Stomach (tissue), 8 donors: ENCODE measurements at regions not wholly inside any gene's neighbourhood (a gene's known extent, or its start where the extent isn't known, plus 50 kb on each side); places are given as distances from the start of the nearest gene placed in this dataset.

ENCODE experiments used
- DNase-seq, 2 donors: peaks; one replicate each; pipeline versions ENCODE4 v3.0.0 to v3.0.0-alpha.2; 2013 to 2019
- H3K27ac ChIP-seq, 5 donors: fragments of 200-600 bp in 4 of 5; sonication (generic) in 4 of 5; one replicate each; pipeline ENCODE4 v1.5.1; 2013 to 2019; ENCODE audit warnings: mild to moderate bottlenecking in 1 of 5, moderate library complexity in 1 of 5
- H3K27me3 ChIP-seq, 3 donors: fragments of 200-600 bp; sonication (generic); one replicate each; pipeline ENCODE4 v1.5.1; 2017 to 2019; ENCODE audit warnings: mixed run types in 1 of 3
- H3K36me3 ChIP-seq, 4 donors: fragments of 200-600 bp; sonication (generic); 1 replicate in 3 of 4; 2 replicates in 1 of 4; pipeline ENCODE4 v1.5.1; 2016 to 2019
- H3K4me1 ChIP-seq, 4 donors: fragments of 200-600 bp; sonication (generic); one replicate each; pipeline ENCODE4 v1.5.1; 2016 to 2019
- H3K4me3 ChIP-seq, 4 donors: fragments of 200-600 bp; sonication (generic) in 3 of 4; one replicate each; pipeline ENCODE4 v1.5.1; 2016 to 2019; ENCODE audit warnings: mild to moderate bottlenecking in 1 of 4
- H3K9me3 ChIP-seq, 4 donors: fragments of 200-600 bp; sonication (generic); one replicate each; pipeline ENCODE4 v1.5.1; 2016 to 2019
- EP300 ChIP-seq: sonication (generic); formaldehyde crosslinking; IDR thresholded peaks from one replicate; pipeline ENCODE4 v1.6.1; 2017; ENCODE audit warnings: antibody characterized with exemption
- POLR2A ChIP-seq, 4 donors: fragments of 450-650 bp; IDR thresholded peaks; one replicate each; pipeline ENCODE4 v1.6.1; 2016; ENCODE audit warnings: antibody characterized with exemption in 4 of 4, control low read depth in 2 of 4, mild to moderate bottlenecking in 1 of 4, moderate library complexity in 1 of 4
- POLR2AphosphoS5 ChIP-seq, 3 donors: sonication (generic); formaldehyde crosslinking; IDR thresholded peaks; one replicate each; pipeline ENCODE4 v1.6.1; 2016; ENCODE audit warnings: antibody characterized with exemption in 3 of 3
- WGBS, 5 donors: extraction: QIAGEN DNeasy Blood & Tissue Kit in 3 of 5; methylation state at CpG; one replicate each; pipeline versions ENCODE4 v1.1.5 to v1.1.7; 2013 to 2018; 5-methylcytosine and 5-hydroxymethylcytosine counted together
- intact Hi-C: fragments of 100-400 bp; cut with DNase I; formaldehyde crosslinking; loops from one replicate; pipeline ENCODE4 v1.15.1; 2023; ENCODE audit warnings: low total_unique reads
- TF ChIP-seq, protein P1 (sequence below), 7 experiments: fragments of 450-650 bp in 4 of 7; fragments of 200-600 bp in 3 of 7; sonication (generic) in 3 of 7; IDR thresholded peaks; one replicate each; pipeline ENCODE4 v1.5.1; 2016 to 2019; ENCODE audit warnings: antibody characterized with exemption in 7 of 7, control low read depth in 2 of 7, mild to moderate bottlenecking in 1 of 7
- donor health status: healthy with polysubstance abuse.
- donor health status: Bipolar disorder and iron deficiency.
- donor health status: healthy.

DNA sequence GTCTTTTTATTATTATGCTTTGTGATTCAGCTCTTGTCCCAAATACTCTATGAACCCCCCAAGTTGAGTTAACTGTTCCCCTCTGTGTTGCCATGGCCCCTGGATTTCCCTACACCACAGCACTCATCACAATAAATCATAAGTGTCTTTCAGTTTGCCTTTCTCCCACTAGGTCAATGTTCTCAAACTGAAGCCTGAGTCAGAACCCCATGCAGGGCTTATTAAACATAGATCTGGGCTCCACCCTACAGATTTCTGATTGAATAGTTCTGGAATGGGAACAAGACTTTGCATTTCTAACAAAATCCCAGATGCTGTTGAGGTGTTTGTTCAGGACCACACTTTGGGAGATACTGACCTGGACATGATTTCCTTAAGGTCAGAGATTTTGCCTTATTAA, 199.4 kb downstream of the TBX5 start:
- TF ChIP-seq POLR2AphosphoS5 (IDR thresholded peaks at IDR 0.05): no peak
- TF ChIP-seq POLR2A (IDR thresholded peaks at IDR 0.05): no peak
- no peak for TF ChIP-seq EP300
- TF ChIP-seq, protein P1, sequence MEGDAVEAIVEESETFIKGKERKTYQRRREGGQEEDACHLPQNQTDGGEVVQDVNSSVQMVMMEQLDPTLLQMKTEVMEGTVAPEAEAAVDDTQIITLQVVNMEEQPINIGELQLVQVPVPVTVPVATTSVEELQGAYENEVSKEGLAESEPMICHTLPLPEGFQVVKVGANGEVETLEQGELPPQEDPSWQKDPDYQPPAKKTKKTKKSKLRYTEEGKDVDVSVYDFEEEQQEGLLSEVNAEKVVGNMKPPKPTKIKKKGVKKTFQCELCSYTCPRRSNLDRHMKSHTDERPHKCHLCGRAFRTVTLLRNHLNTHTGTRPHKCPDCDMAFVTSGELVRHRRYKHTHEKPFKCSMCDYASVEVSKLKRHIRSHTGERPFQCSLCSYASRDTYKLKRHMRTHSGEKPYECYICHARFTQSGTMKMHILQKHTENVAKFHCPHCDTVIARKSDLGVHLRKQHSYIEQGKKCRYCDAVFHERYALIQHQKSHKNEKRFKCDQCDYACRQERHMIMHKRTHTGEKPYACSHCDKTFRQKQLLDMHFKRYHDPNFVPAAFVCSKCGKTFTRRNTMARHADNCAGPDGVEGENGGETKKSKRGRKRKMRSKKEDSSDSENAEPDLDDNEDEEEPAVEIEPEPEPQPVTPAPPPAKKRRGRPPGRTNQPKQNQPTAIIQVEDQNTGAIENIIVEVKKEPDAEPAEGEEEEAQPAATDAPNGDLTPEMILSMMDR (IDR thresholded peaks at IDR 0.05): no peak
- no peak overlapping the region for H3K4me3 ChIP-seq
- no peak overlapping the region for H3K27ac ChIP-seq
- peaks cover 0 to 3% (median 0%) of the 10 kb centered on the region in 4 donors for H3K9me3 ChIP-seq
- intact Hi-C loops: no loop called here
- no peaks in the 10 kb centered on the region for H3K4me1 ChIP-seq
- H3K36me3 ChIP-seq: no peaks in the 10 kb centered on the region
- peaks cover 0 to 35% (median 0%) of the 10 kb centered on the region in 3 donors for H3K27me3 ChIP-seq
- DNase-seq: no peak

DNA sequence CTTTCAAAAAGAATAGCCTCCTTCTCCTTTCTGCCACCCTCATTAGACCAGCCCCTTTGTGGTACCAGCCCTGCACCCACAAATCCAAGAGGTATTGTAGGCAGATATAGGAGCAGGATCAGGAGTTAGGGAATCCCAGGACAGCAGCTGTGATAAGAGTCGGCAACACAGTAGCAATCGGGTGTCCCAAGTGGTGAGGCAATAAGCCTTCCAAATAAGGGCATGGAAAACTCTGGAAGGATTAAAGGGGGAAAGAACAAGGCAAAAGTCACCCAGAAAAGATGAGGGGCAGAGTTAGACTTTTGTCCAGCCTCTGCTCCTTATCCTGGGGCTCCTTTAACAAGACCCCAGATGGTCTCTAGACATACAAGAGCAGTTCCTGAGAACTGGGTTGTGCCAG, 204.2 kb downstream of the TBX5 start:
- intact Hi-C loops: no loop called here
- WGBS, 5 donors: 39 to 83% (median 62%) methylated on average over 2 of the region's 2 CpGs
- DNase-seq: no peak
- H3K9me3 ChIP-seq: peaks cover 0 to 20% (median 7%) of the 10 kb centered on the region in 4 donors
- TF ChIP-seq EP300 (no peak), POLR2A (IDR thresholded peaks at IDR 0.05) (no peak), POLR2AphosphoS5 (IDR thresholded peaks at IDR 0.05) (no peak)
- TF ChIP-seq, protein P1 (IDR thresholded peaks at IDR 0.05): no peak
- H3K27ac ChIP-seq: no peak overlapping the region
- H3K27me3 ChIP-seq: peaks cover 0 to 21% (median 0%) of the 10 kb centered on the region in 3 donors
- no peaks in the 10 kb centered on the region for H3K4me1 ChIP-seq
- no peak overlapping the region for H3K4me3 ChIP-seq
- no peaks in the 10 kb centered on the region for H3K36me3 ChIP-seq

DNA sequence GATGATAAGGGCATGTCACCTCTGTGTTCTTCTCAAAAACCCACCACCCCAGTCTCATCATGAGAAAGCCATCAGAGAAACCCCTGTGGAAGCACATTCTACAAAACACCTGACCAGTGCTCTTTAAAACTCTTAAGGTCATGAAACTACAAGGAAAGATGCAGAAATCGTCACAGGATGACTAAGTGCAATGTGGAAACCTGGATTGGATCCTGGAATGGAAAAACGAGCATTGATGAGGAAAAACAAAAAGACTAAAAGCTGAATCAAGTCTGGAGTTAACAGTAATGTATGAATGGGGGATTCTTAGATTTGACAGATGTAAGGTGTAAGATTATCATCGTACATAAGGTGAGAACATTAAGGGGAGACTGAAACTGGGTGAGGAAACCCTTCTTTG, 211.0 kb downstream of the TBX5 start:
- 40 to 46% (median 46%) methylated on average over 3 of the region's 3 CpGs for WGBS, 5 donors
- H3K4me1 ChIP-seq: no peaks in the 10 kb centered on the region
- no peaks in the 10 kb centered on the region for H3K36me3 ChIP-seq
- peaks cover 0 to 14% (median 7%) of the 10 kb centered on the region in 4 donors for H3K9me3 ChIP-seq
- TF ChIP-seq, protein P1 (IDR thresholded peaks at IDR 0.05): no peak
- no peak for TF ChIP-seq POLR2AphosphoS5 (IDR thresholded peaks at IDR 0.05)
- TF ChIP-seq EP300: no peak
- TF ChIP-seq POLR2A (IDR thresholded peaks at IDR 0.05): no peak
- peaks cover 0 to 38% (median 0%) of the 10 kb centered on the region in 3 donors for H3K27me3 ChIP-seq
- no peak overlapping the region for H3K4me3 ChIP-seq
- H3K27ac ChIP-seq: no peak overlapping the region
- no peak for DNase-seq
- intact Hi-C loops: no loop called here

DNA sequence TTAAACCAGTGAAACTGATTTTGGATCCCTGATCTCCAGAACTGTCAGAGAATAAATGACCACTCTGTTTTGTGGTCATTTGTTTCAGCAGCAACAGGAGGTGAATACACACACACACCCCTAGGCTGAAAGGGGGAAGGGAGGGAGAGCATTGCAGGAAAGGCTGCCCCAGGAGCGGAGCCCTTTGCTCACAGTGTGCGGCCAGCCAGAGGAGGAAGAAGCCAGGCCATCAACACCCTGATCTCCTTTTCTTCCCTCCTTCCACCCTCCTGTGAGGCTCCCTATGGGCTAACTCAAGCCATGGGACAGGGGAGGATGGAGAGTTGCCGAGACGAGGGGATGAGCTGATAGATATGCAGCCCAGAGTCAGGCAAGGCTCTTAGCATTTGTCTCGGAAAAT, 211.9 kb downstream of the TBX5 start:
- H3K9me3 ChIP-seq: peaks cover 0 to 12% (median 7%) of the 10 kb centered on the region in 4 donors
- H3K27me3 ChIP-seq: peaks cover 0 to 38% (median 0%) of the 10 kb centered on the region in 3 donors
- TF ChIP-seq POLR2A (IDR thresholded peaks at IDR 0.05) (no peak), EP300 (no peak), POLR2AphosphoS5 (IDR thresholded peaks at IDR 0.05) (no peak)
- TF ChIP-seq, protein P1 (IDR thresholded peaks at IDR 0.05): no peak
- no peak for DNase-seq
- intact Hi-C loops: no loop called here
- no peaks in the 10 kb centered on the region for H3K4me1 ChIP-seq
- 37 to 49% (median 46%) methylated on average over 5 of the region's 5 CpGs for WGBS, 5 donors
- H3K4me3 ChIP-seq: no peak overlapping the region
- H3K36me3 ChIP-seq: no peaks in the 10 kb centered on the region
- no peak overlapping the region for H3K27ac ChIP-seq
